ENCODE measurements at regions not wholly inside any gene's neighbourhood (a gene's known extent, or its start where the extent isn't known, plus 50 kb on each side); places are given as distances from the start of the nearest gene placed in this dataset.

DNA sequence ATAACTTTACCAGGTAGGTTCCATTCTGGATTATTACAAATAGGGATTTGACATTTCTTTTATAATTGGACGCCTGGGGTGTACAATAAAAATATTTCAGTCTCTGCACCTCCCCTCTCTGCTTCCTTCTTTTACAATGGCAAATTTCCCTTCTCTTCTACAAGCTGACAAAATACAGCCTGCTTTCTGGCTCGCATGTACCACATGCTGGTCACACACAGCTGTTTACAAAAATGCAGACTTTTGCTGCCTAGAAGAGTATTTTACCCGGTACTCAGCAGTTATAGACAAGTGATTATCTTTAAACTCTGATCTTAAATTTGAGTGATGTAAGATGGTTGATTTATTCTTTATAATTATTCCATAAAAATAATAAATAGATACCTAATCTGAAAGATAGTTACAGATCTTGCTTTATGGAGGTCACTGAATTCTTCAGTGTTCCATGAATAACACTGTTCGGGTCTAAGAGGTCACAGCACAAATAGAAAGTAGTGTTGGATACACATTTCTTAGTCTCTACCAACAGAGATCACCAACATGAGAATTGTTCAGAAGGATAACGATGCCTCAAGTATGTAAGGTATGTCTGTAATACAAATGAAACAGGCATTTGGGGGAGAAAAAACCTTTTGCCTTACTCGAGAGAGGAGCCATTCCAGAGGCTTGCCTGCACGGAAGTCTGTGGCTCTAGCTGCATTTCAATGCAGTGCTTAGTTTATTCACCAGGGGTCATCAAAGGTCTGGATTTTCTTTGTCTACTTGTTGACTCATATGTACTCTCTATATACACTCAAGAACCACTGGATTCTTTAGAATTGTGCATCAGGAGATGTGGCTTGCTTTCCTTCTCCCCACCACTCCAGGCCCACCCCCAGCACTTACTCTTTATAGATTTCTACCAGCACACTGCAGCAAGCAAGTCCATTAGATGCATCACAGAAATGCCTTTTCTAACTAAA, 206.6 kb upstream of the RFX3 start:
- peak; percentile 38 for DNase-seq (ENCODE audit: low spot score)

- DNase-seq (ENCODE audit: low spot score), result no peak
Observed at GRCh38 chr9:3730511-3730922, 204.7 kb upstream of the RFX3 start.

GRCh38 chr9:3721096-3721495, 195.3 kb upstream of the RFX3 start:
- no peak for DNase-seq (ENCODE audit: low spot score)

DNA sequence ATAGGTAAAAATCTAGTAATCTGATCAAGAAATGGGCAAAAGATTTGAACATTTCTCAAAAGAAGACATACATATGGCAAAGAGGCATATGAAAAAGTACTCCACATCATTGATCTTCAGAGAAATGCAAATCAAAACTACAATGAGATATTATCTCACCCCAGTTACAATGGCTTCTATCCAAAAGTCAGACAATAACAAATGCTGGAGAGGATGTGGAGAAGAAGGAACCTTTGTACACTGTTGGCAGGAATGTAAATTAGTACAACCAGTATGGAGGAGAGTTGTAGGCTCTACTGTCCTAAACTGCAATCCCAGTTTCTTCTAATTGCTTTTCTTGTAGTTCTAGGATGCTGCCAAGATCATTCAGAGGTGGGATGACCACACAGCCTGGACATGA, 193.5 kb upstream of the RFX3 start:
- DNase-seq (ENCODE audit: low spot score), result no peak

DNA sequence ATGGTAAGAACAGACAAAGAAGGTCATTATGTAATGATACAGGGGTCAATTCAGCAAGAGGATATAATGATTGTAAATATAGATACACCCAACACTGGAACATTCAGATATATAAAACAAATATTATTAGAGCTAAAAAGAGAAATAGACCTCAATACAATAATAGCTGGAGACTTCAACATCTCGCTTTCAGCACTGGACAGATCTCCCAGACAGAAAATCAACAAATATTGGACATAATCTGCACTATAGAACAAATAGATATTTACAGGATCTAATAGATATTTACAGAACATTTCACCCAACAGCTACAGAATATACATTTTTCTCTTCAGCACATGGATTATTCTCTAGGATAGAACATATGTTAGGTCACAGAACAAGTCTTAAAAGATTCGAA, 190.6 kb upstream of the RFX3 start:
- no peak for DNase-seq (ENCODE audit: low spot score)

- no peak for DNase-seq (ENCODE audit: low spot score)
Observed at GRCh38 chr9:3708751-3709150, 182.9 kb upstream of the RFX3 start.

DNA sequence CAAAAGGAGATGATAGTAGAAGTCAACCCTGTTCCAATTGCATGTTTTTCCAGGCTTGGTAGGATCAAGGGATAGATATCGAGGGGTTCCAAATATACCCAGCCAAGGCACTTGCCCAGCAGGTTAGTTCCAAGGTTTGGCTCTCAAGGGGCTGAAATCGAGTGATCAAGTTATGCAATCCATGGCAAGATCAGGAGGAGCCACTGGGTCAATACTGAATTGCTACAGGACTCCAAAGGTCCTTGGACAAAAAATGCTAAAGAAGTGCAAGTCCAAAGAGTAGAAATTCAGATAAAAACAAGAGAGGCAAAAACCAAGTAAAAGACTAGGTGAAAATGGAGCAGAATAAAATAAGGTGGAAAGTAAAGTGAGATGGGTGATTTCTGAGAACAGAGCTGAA, 179.1 kb upstream of the RFX3 start:
- no peak for DNase-seq (ENCODE audit: low spot score)

DNA sequence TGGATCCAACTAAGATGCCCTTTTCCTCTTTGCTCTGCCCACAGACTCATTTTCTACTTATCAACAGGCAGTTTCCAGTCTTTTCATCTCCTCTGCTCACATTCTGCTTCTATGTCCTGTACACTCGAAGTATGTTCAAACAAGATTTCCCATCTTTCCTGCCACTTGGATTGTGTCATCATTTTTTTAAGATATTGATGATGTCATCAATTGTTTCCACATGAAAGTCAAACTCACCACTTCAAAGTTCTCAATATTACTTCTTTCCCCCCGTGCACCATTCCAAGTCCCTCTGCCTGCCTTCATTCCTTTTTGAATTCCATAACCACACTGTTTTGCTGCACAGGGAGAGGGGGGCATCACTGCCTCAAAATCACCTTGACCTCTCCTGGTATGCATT, 175.0 kb upstream of the RFX3 start:
- no peak for DNase-seq (ENCODE audit: low spot score)

- no peak for DNase-seq (ENCODE audit: low spot score)
Observed at GRCh38 chr9:3699883-3700282, 174.1 kb upstream of the RFX3 start.

DNA sequence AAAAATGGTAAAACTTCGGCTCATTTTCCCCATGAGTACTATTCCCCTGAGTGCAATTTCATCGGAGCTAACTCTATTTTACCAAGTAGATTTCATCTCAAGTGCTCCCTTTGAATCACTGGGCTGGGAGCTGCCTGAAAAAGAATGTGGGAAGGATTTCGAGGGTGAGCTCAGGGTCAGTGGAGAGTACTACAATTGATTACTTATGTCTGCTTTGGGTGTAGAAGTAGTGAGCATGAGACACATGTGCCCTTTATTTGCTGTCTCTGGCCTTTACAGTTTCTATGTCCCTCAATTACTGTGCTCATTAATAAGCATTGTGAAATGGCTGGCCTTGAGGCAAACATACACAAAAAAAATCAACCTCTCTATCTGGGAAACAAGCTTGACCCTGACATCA, 172.7 kb upstream of the RFX3 start:
- no peak for DNase-seq (ENCODE audit: low spot score)

DNA sequence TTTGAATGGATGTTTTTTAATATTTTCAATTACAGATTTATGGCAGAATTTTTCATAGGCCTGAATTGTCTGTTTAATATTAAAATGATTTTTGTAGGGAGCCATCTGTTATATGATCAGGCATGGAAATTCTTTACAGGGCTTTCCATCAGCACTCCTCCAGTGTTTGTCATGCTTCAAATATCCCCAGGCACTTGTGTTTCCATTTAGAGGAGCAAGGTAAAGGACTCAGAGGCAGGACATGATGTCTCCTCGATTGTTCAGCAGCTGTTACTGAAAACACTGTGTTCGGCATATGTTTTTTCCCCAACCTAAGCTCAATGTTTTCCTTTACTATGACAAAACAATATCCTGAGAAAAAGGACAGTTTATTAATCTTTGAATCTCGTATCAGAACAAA, 172.3 kb upstream of the RFX3 start:
- DNase-seq (ENCODE audit: low spot score), result no peak

GRCh38 chr9:3696368-3696767, 170.6 kb upstream of the RFX3 start:
- no peak for DNase-seq (ENCODE audit: low spot score)

- no peak for DNase-seq (ENCODE audit: low spot score)
Observed at GRCh38 chr9:3692606-3693005, 166.8 kb upstream of the RFX3 start.

- DNase-seq (ENCODE audit: low spot score), result no peak
Observed at GRCh38 chr9:3689555-3689954, 163.8 kb upstream of the RFX3 start.

DNA sequence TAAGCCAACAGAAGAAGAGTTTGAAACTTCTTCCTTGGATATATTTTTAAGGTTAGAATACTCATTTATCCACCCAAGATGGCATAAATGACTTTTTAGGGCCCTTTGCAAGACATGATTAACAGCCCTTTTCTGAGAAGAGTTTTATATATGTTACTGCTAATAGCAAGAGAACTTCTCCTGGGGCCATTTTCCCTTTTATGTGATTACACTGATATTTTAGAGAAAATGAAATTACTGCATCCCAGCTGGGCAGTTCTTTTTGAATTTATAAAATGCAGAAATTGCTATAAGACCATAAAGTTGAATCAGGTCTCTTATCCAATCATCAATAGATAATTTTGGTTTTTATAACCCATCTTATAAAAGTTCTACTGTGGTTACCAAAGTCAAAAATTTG, 161.3 kb upstream of the RFX3 start:
- no peak for DNase-seq (ENCODE audit: low spot score)

GRCh38 chr9:3682186-3682585, 156.4 kb upstream of the RFX3 start:
- no peak for DNase-seq (ENCODE audit: low spot score)

DNA sequence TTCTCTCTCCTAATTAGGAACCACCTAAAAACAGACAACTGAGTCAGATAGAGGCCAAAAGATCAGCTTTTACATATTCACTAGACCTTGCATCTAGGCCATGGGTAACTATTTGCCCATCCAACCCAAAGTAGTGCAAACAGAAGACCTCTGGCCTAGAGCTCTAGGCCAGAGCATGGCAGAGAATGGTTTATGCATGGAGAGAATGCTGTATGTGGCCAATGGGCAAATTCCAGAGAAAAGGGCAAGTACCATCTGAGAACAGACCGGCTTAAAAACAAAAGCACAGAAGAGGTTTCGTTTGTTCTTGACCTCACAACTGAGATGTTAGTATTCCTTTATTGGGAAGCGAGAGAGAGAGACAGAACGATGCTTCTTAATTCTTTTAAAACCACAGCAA, 151.7 kb upstream of the RFX3 start:
- DNase-seq (ENCODE audit: low spot score), result no peak

- no peak for DNase-seq (ENCODE audit: low spot score)
Observed at GRCh38 chr9:3676766-3677165, 151.0 kb upstream of the RFX3 start.

GRCh38 chr9:3675946-3676345, 150.1 kb upstream of the RFX3 start:
- DNase-seq (ENCODE audit: low spot score), result no peak

- DNase-seq (ENCODE audit: low spot score), result no peak
Observed at GRCh38 chr9:3674561-3674960, 148.8 kb upstream of the RFX3 start.

- DNase-seq (ENCODE audit: low spot score), result no peak
Observed at GRCh38 chr9:3672399-3672798, 146.6 kb upstream of the RFX3 start.

DNA sequence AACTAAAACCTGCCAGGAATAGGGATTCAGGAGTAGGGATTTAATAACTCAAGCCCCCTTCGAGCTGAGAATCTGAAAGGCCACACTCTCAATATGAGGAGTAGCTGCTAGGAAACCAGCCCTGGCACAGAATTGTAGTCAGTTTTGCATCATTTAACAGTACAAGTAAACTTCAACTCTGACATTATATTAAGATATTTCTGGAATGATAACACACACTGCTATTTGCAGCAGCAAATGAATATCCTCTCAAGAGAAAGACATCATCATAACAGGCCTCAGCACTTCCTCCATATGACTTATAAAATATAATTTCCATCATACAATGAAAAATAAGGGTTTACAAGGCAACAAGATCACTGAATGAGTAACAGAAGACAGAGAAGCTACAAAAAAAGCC, 138.2 kb upstream of the RFX3 start:
- DNase-seq (ENCODE audit: low spot score), result no peak

GRCh38 chr9:3662671-3663070, 136.9 kb upstream of the RFX3 start:
- no peak for DNase-seq (ENCODE audit: low spot score)

DNA sequence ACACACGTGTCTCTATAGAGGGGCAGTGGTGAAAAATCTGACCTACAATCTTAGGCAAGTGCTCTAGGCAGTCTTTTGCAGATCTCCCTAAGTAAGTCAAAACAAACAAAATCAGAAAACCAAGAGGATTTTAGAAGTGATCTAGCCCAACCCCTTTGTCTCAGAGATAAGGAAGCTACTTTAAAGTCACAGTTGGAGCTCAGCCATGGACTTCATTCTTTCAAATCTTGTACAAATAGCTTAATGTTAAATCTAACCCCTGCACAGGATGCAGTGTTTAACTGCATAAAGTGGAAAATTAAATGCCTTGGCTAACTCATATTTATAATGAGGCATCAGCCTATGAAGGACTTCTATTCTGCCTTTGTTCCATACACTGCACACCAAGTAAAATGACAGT, 135.1 kb upstream of the RFX3 start:
- DNase-seq (ENCODE audit: low spot score), result no peak
